Stimulated activated CD8-positive, alpha-beta memory T cell treated with anti-CD3 and anti-CD28 coated beads, Interleukin-4, amount 100 ng/mL, for 48 hours (primary cell): ENCODE measurements at regions not wholly inside any gene's neighbourhood (a gene's known extent, or its start where the extent isn't known, plus 50 kb on each side); places are given as distances from the start of the nearest gene placed in this dataset.
"Not testable (repeated sequence)": the region's sequence is repeated elsewhere in the genome, so short reads cannot be mapped to it uniquely, and the experiment has no call there.

Experiments used
- DNase-seq: peaks from one replicate; pipeline ENCODE4 v3.0.0-alpha.2; 2020

- DNase-seq, result no peak
Observed at GRCh38 chr2:239558661-239559060, 157.8 kb upstream of the HDAC4 start.

- no peak for DNase-seq
Observed at GRCh38 chr2:239557516-239557915, 156.7 kb upstream of the HDAC4 start.

- no peak for DNase-seq
Observed at GRCh38 chr2:239555571-239555905, 154.7 kb upstream of the HDAC4 start.

GRCh38 chr2:239554766-239555570 lies 154.1 kb upstream of the HDAC4 start:
- no peak for DNase-seq

- no peak for DNase-seq
Observed at GRCh38 chr2:239553376-239554000, 152.7 kb upstream of the HDAC4 start.

- DNase-seq, result no peak
Observed at GRCh38 chr2:239552213-239552926, 151.6 kb upstream of the HDAC4 start.

GRCh38 chr2:239551206-239551605 lies 150.4 kb upstream of the HDAC4 start:
- no peak for DNase-seq

- DNase-seq, result no peak
Observed at GRCh38 chr2:239550357-239550756, 149.5 kb upstream of the HDAC4 start.

GRCh38 chr2:239549711-239550255 lies 149.0 kb upstream of the HDAC4 start:
- DNase-seq, result no peak

- no peak for DNase-seq
Observed at GRCh38 chr2:239548965-239549595, 148.3 kb upstream of the HDAC4 start.

- DNase-seq, result peak; percentile 78
Observed at GRCh38 chr2:239548451-239548871, 147.6 kb upstream of the HDAC4 start.

GRCh38 chr2:239547140-239547539 lies 146.3 kb upstream of the HDAC4 start:
- DNase-seq, result not testable (repeated sequence)

GRCh38 chr2:239546541-239546940 lies 145.7 kb upstream of the HDAC4 start:
- no peak for DNase-seq

- no peak for DNase-seq
Observed at GRCh38 chr2:239545741-239546392, 145.0 kb upstream of the HDAC4 start.

GRCh38 chr2:239544918-239545465 lies 144.2 kb upstream of the HDAC4 start:
- DNase-seq, result peak; percentile 83

GRCh38 chr2:239544143-239544917 lies 143.5 kb upstream of the HDAC4 start:
- no peak for DNase-seq

- no peak for DNase-seq
Observed at GRCh38 chr2:239543702-239544101, 142.9 kb upstream of the HDAC4 start.

GRCh38 chr2:239540174-239540573 lies 139.4 kb upstream of the HDAC4 start:
- DNase-seq, result no peak

GRCh38 chr2:239539776-239540100 lies 138.9 kb upstream of the HDAC4 start:
- DNase-seq, result no peak

GRCh38 chr2:239539083-239539775 lies 138.4 kb upstream of the HDAC4 start:
- DNase-seq, result no peak
